Ishikawa (cell line): ENCODE measurements at regions not wholly inside any gene's neighbourhood (a gene's known extent, or its start where the extent isn't known, plus 50 kb on each side); places are given as distances from the start of the nearest gene placed in this dataset.

Experiments used
- CEBPB ChIP-seq: IDR thresholded peaks from 2 replicates; pipeline ENCODE4 v1.6.1; 2012
- CREB1 ChIP-seq: IDR thresholded peaks from 2 replicates; pipeline ENCODE4 v1.6.1; 2012; ENCODE audit warnings: low read depth
- EGR1 ChIP-seq: IDR thresholded peaks from 2 replicates; pipeline ENCODE4 v1.6.1; 2012
- EP300 ChIP-seq: IDR thresholded peaks from 2 replicates; pipeline ENCODE4 v1.6.1; 2012; ENCODE audit warnings: borderline replicate concordance
- FOXM1 ChIP-seq: IDR thresholded peaks from 2 replicates; pipeline ENCODE4 v1.6.1; 2012; ENCODE audit warnings: low read depth, borderline replicate concordance
- MAX ChIP-seq: IDR thresholded peaks from 2 replicates; pipeline ENCODE4 v1.6.1; 2012
- NFIC ChIP-seq: IDR thresholded peaks from 2 replicates; pipeline ENCODE4 v1.6.1; 2012
- RAD21 ChIP-seq: IDR thresholded peaks from 2 replicates; pipeline ENCODE4 v1.6.1; 2012; ENCODE audit warnings: low read depth
- REST ChIP-seq: IDR thresholded peaks from 2 replicates; pipeline ENCODE4 v1.6.1; 2012; ENCODE audit warnings: low read depth, mild to moderate bottlenecking
- TAF1 ChIP-seq: IDR thresholded peaks from 2 replicates; pipeline ENCODE4 v1.6.1; 2012; ENCODE audit warnings: low read depth, mild to moderate bottlenecking
- TCF12 ChIP-seq: IDR thresholded peaks from 2 replicates; pipeline ENCODE4 v1.6.1; 2012; ENCODE audit warnings: low read depth
- TEAD4 ChIP-seq: IDR thresholded peaks from 2 replicates; pipeline ENCODE4 v1.6.1; 2012
- USF1 ChIP-seq: IDR thresholded peaks from 2 replicates; pipeline ENCODE4 v1.6.1; 2012
- YY1 ChIP-seq: IDR thresholded peaks from 2 replicates; pipeline ENCODE4 v1.6.1; 2012; ENCODE audit warnings: low read depth
- ZBTB7A ChIP-seq: IDR thresholded peaks from 2 replicates; pipeline ENCODE4 v1.6.1; 2012; ENCODE audit warnings: low read depth

- no peak for TF ChIP-seq REST
- no peak for TF ChIP-seq MAX
- TF ChIP-seq ZBTB7A = no peak
- TF ChIP-seq NFIC = no peak
- TF ChIP-seq CEBPB = no peak
- no peak for TF ChIP-seq FOXM1
- TF ChIP-seq TEAD4 = no peak
- TF ChIP-seq YY1 = no peak
- no peak for TF ChIP-seq EP300
- no peak for TF ChIP-seq EGR1
- no peak for TF ChIP-seq TAF1
Measured at GRCh38 chr11:22076271-22076930, 116.5 kb upstream of the ANO5 start.

- TF ChIP-seq TAF1 (no peak), YY1 (no peak), CEBPB (no peak), EGR1 (no peak), TCF12 (no peak), TEAD4 (no peak), ZBTB7A (no peak), USF1 (no peak), FOXM1 (no peak), NFIC (no peak), EP300 (no peak), REST (no peak), MAX (no peak)
Measured at GRCh38 chr11:22078063-22078462, 114.8 kb upstream of the ANO5 start.

- TF ChIP-seq TEAD4 = no peak
- TF ChIP-seq CEBPB = no peak
- no peak for TF ChIP-seq EGR1
Measured at GRCh38 chr11:22079133-22079872, 113.6 kb upstream of the ANO5 start.

- TF ChIP-seq TEAD4 = no peak
- TF ChIP-seq CREB1 = no peak
- TF ChIP-seq USF1 = no peak
- TF ChIP-seq RAD21 = no peak
- no peak for TF ChIP-seq MAX
- TF ChIP-seq FOXM1 = no peak
- TF ChIP-seq REST = no peak
- no peak for TF ChIP-seq ZBTB7A
- no peak for TF ChIP-seq TCF12
- TF ChIP-seq EP300 = no peak
- no peak for TF ChIP-seq TAF1
- TF ChIP-seq EGR1 = no peak
- no peak for TF ChIP-seq YY1
- no peak for TF ChIP-seq NFIC
- no peak for TF ChIP-seq CEBPB
Measured at GRCh38 chr11:22082178-22082577, 110.7 kb upstream of the ANO5 start.
